Astrocyte of the spinal cord (primary cell): ENCODE measurements at regions not wholly inside any gene's neighbourhood (a gene's known extent, or its start where the extent isn't known, plus 50 kb on each side); places are given as distances from the start of the nearest gene placed in this dataset.

Experiments
- DNase-seq: peaks from one replicate; pipeline ENCODE4 v3.0.0; 2011; ENCODE audit warnings: low read depth, low spot score
- H3K4me3 ChIP-seq: 2 replicates; pipeline ENCODE4 v1.5.1; 2011; ENCODE audit warnings: low read depth, mild to moderate bottlenecking, low read length, moderate library complexity
- CTCF ChIP-seq: IDR thresholded peaks from 2 replicates; pipeline ENCODE4 v1.5.1; 2012; ENCODE audit warnings: low read depth, mild to moderate bottlenecking, low read length, inconsistent platforms
- in situ Hi-C: cut with HindIII; loops from 2 replicates; pipeline ENCODE4 v1.10.0; 2017; ENCODE audit warnings: low sequenced_read_pairs

GRCh38 chr6:144756469-144756868, 471.3 kb downstream of the UTRN start:
- DNase-seq: no peak
- in situ Hi-C loops: no loop called here
- no peak overlapping the region for H3K4me3 ChIP-seq
- TF ChIP-seq CTCF: no peak

- H3K4me3 ChIP-seq: no peak overlapping the region
- DNase-seq: no peak
- in situ Hi-C loops: no loop called here
- TF ChIP-seq CTCF: no peak
Observed at GRCh38 chr6:144757299-144757698, 472.2 kb downstream of the UTRN start.

- DNase-seq: no peak
- in situ Hi-C loops: no loop called here
- no peak for TF ChIP-seq CTCF
- no peak overlapping the region for H3K4me3 ChIP-seq
Observed at GRCh38 chr6:144757730-144758129, 472.6 kb downstream of the UTRN start.

- H3K4me3 ChIP-seq: no peak overlapping the region
- DNase-seq: peak; percentile 18
- no peak for TF ChIP-seq CTCF
- in situ Hi-C loops: no loop called here
Observed at GRCh38 chr6:144758602-144759001, 473.5 kb downstream of the UTRN start.

GRCh38 chr6:144762469-144762868, 477.3 kb downstream of the UTRN start:
- in situ Hi-C loops: no loop called here
- no peak for DNase-seq
- no peak overlapping the region for H3K4me3 ChIP-seq
- TF ChIP-seq CTCF: no peak

- H3K4me3 ChIP-seq: no peak overlapping the region
- no peak for TF ChIP-seq CTCF
- in situ Hi-C loops: no loop called here
- DNase-seq: no peak
Observed at GRCh38 chr6:144767051-144767450, 481.9 kb downstream of the UTRN start.

GRCh38 chr6:144768551-144769075, 483.5 kb downstream of the UTRN start:
- no peak for DNase-seq
- no peak overlapping the region for H3K4me3 ChIP-seq
- in situ Hi-C loops: no loop called here
- no peak for TF ChIP-seq CTCF
